Posterior vena cava (tissue), 2 donors: ENCODE measurements at regions not wholly inside any gene's neighbourhood (a gene's known extent, or its start where the extent isn't known, plus 50 kb on each side); places are given as distances from the start of the nearest gene placed in this dataset.
"Not testable (repeated sequence)": the region's sequence is repeated elsewhere in the genome, so short reads cannot be mapped to it uniquely, and the experiment has no call there.

Experiments
- DNase-seq: peaks from one replicate; pipeline ENCODE4 v3.0.0-alpha.2; 2020; ENCODE audit warnings: low spot score
- intact Hi-C, 2 donors: fragments of 100-400 bp; cut with DNase I; formaldehyde crosslinking; loops; one replicate each; pipeline versions ENCODE4 v1.14.1 to v1.14.2; 2022 to 2023
- donor health status: DM: yes; HTN: yes; CAD: no.
- donor health status: DM: yes; HTN: yes; CAD: no.

DNA sequence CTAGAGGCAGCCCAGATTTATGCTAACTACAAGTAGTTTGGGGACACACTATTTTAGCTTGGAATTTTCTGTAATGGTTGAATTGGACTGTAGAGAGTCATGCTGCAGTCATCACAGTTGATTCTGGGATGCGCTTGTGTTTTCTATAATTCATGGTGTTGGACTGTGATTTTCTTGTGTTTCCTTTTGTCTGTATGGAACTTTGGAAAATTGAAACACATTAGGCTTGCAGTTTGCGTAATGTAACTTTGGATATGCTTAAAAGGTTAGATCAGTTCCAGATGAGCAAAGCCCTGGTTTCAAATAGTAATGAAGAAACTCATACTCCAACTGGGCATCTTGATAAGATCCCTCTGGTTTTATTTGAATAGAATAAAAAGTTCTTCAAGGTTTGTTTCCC lies 502.2 kb downstream of the ARL4A start:
- no peak for DNase-seq
- intact Hi-C loops = no loop called here

DNA sequence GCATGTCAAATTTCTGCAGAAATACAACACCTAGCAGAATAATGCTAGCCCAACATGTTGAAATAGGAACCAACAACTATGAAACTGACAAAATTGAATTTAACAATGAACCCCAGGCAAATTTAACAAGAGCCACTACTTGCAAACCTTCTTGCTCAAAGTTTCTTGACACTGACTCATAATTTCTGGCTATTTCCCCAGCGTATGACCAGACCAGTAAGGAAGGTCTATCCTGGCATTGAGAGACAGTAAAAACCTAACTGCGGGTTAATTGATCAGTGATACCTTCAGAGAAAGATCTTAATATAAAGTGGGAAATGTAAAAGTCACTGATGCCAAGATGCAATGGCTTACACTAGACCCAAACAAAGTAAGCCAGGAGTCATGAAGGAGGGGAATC lies 510.1 kb downstream of the ARL4A start:
- intact Hi-C loops = no loop called here
- DNase-seq = no peak

DNA sequence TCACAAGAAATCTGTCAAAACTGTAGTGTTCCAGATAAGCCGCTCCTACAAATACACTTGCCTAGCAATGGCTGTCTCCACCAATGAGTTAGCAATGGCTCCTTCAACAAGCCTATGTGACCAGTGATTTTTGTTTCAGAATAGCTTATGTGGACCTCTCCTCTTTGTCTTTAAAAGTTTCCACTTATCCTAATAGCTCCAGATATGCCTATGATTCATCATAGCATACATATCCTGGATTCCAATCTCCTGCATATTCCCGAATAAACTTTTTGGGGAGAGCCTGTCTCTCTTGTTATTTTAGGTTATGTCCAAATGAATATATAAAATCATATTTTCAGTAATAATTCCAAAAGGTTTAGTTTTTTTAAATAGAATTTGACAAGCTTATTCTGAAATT lies 510.6 kb downstream of the ARL4A start:
- DNase-seq = no peak
- intact Hi-C loops = no loop called here

DNA sequence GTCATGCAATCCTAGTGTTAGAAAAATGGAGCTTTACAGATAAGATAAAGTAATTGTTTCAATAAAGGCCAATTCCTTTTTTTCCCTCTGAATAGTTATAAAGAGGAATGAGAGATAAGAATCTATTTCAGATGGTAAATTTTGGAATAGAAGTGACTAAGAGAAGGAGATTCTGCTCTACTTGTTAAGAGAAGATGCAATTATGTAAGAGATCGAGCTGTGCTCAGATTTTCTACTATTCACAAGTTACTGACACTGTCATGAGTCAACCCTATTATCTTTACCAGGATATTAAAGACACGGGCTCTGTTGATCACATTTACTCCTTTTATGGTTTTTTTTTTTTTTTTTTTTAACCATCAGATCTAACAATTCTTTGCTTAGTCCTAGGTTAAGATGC lies 511.3 kb downstream of the ARL4A start:
- DNase-seq = no peak
- intact Hi-C loops = no loop called here

DNA sequence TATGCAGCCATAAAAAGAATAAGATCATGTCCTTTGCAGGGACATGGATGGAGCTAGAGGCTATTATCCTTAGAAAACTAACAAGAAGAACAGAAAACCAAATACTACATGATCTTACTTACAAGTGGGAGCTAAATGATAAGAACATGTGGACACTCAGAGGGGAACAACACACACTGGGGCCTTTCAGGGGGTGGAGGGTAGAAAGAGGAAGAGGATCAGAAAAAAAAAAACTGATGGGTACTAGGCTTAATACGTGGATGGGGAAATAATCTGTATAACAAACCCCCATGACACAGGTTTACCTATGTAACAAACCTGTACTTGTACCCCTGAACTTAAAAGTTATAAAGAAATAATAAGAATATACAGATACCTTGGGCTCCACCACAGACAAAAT lies 514.2 kb downstream of the ARL4A start:
- intact Hi-C loops = no loop called here
- no peak for DNase-seq

DNA sequence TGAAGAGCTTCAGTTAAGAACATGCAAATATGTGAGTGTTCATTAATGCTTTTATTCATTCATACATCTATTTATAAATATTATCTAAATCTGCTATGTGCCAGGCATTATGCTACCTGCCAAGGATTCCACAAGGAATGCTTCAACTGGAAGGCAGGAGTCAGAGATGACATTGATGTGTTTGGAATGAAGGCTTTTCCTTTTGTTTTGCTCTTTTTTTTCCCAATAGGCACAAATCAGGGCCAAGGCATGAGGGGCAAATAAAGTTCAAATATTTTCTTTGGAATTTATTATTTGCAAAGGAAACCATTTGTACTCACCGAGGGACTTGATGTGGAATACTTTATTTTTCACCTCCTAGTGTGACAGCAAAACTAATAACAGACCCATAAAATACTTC lies 530.3 kb downstream of the ARL4A start:
- intact Hi-C loops = no loop called here
- DNase-seq = no peak

DNA sequence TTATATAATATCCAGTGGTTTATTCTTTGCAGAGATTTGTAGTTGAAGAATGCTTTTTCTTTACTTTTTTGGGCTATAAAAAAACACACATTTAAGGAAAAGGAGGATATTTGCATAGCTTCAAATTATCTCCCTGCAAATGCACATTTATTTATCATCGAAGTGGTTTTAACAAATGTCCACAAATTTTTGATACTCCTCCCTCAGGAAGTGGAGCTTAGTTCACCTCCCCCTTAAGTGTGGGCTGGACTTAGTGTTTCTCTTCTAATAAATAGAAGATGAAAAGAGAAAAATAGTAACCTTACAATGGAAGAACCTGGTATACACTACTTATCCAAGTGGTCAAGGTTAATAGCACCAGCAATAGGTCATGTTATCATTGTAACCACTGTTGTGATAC lies 537.6 kb downstream of the ARL4A start:
- intact Hi-C loops = no loop called here
- DNase-seq = no peak

DNA sequence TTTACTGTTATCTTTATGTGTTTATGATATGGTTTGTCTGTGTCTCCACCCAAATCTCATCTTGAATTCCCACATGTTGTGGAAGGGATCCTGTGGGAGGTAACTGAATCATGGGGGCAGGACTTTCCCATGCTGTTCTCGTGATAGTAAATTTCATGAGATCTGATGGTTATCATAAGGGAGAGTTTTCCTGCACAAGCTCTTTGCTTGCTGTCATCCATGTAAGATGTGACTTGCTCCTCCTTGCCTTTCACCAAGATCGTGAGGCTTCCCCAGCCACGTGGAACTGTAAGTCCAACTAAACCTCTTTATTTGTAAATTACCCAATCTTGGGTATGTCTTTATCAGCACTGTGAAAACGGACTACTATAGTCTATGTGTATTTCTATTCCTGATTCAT lies 539.0 kb downstream of the ARL4A start:
- intact Hi-C loops = no loop called here
- DNase-seq = no peak

DNA sequence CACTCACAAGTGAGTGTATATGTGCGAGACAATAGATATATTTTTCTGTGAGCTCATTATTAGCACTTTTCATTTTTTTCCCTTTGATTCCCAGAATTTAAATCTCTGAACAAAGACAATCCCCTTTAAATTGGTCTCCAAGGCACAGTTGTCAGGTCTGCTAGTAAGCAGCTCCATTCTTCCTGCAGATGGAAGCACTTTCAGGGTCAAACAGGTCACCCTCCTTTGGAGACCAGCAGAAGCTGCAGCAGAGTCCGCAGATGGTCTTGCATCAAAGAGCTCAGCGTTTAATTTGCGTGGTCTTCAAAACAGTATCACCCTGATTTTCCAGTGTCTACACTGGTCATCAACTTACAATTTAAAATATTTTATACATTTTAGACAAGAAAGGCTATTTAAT lies 543.8 kb downstream of the ARL4A start:
- no peak for DNase-seq
- intact Hi-C loops = no loop called here

DNA sequence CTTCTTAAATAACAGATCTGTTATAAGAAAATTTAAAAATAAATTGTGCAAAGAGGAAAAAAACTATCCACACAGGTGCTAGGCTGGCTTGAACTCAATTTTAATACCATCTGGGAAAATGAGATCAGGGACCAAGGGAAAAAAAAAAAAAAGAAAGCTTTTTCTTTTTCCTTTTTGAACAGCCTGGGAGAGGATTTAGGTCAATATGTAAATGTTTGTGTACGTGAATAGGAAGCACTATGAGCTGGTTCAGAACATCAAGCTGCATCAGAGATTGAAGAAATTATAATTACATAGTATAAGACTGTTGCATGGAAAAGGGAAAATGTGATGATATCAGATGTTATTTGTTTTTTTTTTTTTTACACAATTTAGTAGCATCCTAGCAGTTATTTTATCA lies 548.0 kb downstream of the ARL4A start:
- no peak for DNase-seq
- intact Hi-C loops = no loop called here

DNA sequence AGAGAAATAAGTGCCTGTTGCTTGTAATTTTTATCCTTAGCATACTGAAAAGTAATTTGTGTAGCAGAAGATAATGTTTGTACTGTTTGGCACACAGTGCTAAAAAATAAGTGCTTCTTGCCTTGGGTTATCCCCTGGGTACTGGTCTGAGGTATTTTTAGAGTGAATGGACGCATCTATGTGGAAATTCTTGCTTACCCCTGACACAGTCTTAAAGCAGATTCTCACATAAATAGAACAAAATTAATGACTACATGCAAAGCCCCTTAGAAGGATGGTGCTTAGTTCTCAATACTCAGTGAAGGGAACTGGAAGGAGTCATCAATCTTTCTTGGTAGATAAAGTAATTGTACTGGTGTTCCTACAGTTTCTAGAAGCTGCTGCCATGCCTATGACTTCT lies 548.6 kb downstream of the ARL4A start:
- no peak for DNase-seq
- intact Hi-C loops = no loop called here

DNA sequence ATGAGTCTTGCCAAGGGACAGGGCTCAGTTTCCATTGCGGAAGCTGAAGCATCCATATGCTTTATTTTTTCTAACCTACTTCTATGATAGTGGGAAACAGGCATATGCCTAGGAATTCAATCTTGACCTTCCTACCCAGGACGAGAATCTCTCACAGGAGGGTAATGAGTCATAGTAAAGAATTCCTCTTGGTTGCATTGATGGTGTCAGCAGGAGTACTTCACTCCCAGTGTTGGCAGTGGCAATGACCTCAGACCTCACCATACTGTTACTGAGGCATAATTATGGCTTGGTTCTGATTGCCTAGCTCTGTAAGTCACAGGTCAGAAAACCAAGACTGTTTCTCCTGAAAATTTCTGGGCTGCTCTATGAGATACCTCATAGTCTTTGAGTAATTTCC lies 552.9 kb downstream of the ARL4A start:
- intact Hi-C loops = no loop called here
- DNase-seq = no peak

DNA sequence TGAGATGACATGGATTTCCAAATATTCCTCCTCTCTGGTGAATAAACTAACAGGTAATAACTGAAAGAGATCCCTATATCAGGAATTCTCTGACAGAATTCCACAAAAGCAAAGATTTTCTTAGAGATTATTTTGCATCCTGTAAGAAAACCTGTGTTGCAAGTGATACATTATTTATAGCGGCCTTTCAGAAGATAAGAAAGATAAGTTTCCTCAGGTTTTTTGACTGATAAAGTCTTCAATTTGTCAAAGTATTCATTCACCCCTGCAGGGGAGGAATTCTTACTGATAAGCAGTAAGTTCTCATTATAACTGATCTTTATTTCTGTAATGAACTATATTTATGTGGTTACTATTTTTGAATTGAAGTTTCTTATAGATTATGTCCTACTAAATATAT lies 554.0 kb downstream of the ARL4A start:
- intact Hi-C loops = no loop called here
- no peak for DNase-seq

DNA sequence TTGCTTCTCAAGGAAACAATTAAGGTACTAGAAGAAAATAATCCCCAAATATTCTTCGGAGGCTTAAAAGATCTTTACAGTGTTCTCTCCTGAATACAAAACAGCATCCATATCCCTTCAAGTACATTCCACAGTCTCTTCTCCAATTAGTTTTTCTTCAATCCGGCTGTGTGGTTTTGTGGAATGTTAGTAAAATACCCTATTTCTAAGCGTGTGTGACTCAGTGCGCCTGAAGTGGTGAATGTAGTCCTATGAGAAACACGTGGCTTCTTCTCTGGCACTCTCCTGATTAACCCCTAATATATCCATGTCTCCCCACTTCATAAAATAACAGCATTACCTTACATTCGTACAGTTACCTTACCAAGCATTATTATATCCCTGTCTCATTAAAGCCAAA lies 570.2 kb downstream of the ARL4A start:
- intact Hi-C loops = loop anchor here (2.0 to 5.0 kb wide), 2 partner anchors 580 to 619 kb away; no protein-coding TSS in a partner anchor

DNA sequence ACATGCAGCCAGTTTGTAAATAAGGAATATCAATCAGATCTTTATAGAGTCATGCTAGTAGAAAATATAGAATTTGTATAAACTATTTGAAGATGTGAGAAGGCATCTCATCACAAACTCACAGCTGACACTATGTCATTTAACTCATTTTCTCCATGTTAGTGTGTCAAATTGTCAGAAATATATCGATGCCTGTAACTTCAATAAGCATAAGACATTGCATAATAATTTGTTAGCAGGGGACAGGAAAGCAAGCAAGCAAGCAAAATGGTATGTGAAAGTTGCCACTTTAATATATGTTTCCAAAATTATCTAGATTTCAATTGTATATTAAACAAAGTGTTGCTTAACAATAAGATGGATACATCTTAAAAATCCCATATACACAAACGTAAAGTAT lies 571.0 kb downstream of the ARL4A start:
- DNase-seq = no peak
- intact Hi-C loops = loop anchor here (2.0 to 5.0 kb wide), 2 partner anchors 581 to 620 kb away; no protein-coding TSS in a partner anchor

More for the DNA sequence above, 570.2 kb downstream of the ARL4A start:
- no peak for DNase-seq

DNA sequence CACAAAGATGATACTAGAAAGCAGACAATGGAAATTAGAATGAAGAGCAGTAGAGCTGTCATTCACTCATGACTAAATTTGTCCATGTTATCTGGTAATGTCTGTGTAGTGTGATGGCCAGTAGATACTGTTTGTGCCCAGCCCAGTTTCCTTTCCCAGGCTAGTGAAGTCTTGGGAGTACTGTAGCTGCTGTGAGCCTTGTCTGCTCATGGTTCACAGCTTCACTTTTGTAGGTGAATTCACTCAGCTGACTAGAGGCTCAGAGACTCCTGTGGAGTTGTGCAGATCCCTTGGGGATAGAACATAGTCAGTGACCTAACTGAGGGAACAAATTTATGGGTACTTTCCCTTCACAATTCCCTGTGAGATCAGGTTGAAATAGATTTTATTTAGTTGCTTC lies 572.5 kb downstream of the ARL4A start:
- no peak for DNase-seq

DNA sequence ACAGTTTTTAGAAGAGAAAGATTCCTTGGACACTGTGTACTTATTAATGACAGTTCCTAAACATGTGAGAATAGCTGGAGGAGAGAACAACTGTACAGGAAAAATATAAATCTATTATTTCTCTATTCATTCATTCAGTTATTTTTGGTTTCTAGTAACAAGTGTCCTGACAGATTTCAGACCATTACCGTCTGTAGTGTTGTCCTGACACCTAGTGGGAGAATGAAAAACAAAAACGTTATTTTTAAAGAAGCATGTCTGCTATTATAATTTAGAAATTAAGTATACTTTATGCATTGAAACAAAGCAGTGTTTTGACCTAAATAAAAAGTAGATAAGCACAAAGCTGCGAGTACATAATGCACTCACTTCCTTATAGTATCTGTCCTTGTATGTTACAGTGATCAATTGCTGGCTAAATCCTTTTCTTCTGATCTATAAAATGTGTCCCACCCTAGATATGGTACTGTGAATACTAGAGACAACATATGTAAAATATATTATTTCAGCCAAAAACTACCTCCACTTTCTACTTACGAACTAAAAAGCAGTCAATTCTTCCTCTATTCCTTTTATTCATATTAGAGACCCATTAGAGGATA lies 575.6 kb downstream of the ARL4A start:
- no peak for DNase-seq
- intact Hi-C loops = loop anchor here in 1 of 2 donors (5.0 kb wide), 1 partner anchor 741 kb away; no protein-coding TSS in a partner anchor

More for the DNA sequence above, 572.5 kb downstream of the ARL4A start:
- intact Hi-C loops = loop anchor here (2.0 to 5.0 kb wide), 3 partner anchors 583 to 738 kb away; no protein-coding TSS in a partner anchor

DNA sequence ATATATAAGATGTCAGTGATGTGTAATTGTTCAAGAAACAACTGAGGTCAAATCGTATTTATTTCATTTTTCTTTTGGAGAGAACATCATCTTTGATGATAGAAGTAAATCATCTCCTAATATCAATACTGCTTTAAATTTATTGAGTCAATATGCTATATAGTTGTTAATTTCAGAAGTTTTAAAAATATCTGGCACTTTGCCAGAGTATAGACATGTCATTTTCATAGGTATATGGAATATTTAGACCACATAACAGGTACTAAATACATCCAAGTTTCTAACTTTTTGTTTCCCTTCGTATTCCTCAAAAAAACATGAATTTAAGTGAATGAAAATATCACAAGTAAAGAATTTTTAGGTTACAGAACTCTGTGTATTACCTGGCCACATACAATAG lies 577.8 kb downstream of the ARL4A start:
- DNase-seq = no peak
- intact Hi-C loops = loop anchor here in 1 of 2 donors (5.0 kb wide), 1 partner anchor 628 kb away; no protein-coding TSS in a partner anchor

DNA sequence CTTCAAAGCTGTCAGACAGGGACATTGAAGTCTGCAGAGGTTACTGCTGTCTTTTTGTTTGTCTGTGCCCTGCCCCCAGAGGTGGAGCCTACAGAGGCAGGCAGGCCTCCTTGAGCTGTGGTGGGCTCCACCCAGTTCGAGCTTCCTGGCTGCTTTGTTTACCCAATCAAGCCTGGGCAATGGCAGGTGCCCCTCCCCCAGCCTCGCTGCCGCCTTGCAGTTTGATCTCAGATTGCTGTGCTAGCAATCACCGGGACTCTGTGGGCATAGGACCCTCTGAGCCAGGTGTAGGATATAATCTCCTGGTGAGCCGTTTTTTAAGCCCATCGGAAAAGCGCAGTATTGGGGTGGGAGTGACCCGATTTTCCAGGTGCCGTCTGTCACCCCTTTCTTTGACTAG lies 586.8 kb downstream of the ARL4A start:
- intact Hi-C loops, DNase-seq: not testable (repeated sequence)

DNA sequence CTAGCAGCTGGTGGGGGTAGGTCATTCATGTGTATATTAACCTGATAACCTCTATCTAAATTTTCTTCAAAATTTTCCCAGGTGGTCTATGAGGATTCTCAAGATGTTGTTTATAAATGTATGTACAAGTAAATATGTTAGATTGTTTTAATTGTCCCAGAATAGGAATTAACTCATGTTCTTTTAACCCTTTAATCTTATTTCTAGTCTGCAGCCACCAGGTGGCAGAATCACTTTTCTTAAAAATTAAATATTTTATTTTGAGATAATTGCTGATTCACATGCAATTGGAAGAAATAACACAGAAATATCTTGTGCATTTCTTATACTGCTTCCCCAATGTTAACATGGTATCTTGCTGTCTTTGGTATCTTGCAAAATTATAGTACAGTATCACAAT lies 589.5 kb downstream of the ARL4A start:
- intact Hi-C loops = no loop called here
- DNase-seq = no peak

DNA sequence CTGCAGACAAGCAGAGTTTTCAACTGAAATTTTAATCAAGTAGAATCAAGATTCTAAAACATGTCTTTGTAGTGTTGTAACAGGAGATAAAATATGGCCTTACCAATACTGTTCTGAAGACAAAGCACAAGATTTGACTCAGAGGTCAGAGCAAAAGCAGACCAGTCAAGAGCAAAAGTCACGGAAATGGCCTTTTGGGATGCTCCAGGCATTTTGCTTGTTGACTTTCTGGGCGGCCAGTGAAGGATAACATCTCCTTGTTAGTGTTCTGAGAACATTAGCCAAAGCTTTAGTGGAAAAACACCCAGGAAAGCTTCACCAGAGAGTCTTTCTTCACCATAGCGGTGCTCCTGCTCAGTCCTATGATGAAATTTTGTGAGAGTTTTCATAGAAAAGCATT lies 590.6 kb downstream of the ARL4A start:
- no peak for DNase-seq
- intact Hi-C loops = no loop called here
